ENCODE measurements at regions not wholly inside any gene's neighbourhood (a gene's known extent, or its start where the extent isn't known, plus 50 kb on each side); places are given as distances from the start of the nearest gene placed in this dataset.

- Histone ChIP-seq H3K4me3 (no peak overlapping the region), H3K27ac (replicated peaks) (no peak overlapping the region), H3K9me3 (replicated peaks) (no peaks in the 10 kb centered on the region), H3K4me1 (no peaks in the 10 kb centered on the region), H3K27me3 (ENCODE audit: low read depth) (no peaks in the 10 kb centered on the region), H3K36me3 (no peaks in the 10 kb centered on the region)
- no peak for DNase-seq
- intact Hi-C loops (cut with micrococcal nuclease), result no loop called here
- TF ChIP-seq CTCF (IDR thresholded peaks at IDR 0.05; ENCODE audit: borderline replicate concordance), result no peak
Observed at GRCh38 chr14:87325741-87326140, 667.2 kb downstream of the GALC start.

GRCh38 chr14:87323191-87323590 lies 669.8 kb downstream of the GALC start:
- no peaks in the 10 kb centered on the region for H3K27me3 ChIP-seq (ENCODE audit: low read depth)
- H3K4me3 ChIP-seq, result no peak overlapping the region
- H3K9me3 ChIP-seq (replicated peaks), result no peaks in the 10 kb centered on the region
- no peak for DNase-seq
- H3K4me1 ChIP-seq, result no peaks in the 10 kb centered on the region
- intact Hi-C loops (cut with micrococcal nuclease), result no loop called here
- H3K36me3 ChIP-seq, result no peaks in the 10 kb centered on the region
- H3K27ac ChIP-seq (replicated peaks), result no peak overlapping the region
- no peak for TF ChIP-seq CTCF (IDR thresholded peaks at IDR 0.05; ENCODE audit: borderline replicate concordance)

- Histone ChIP-seq H3K27me3 (ENCODE audit: low read depth) (no peaks in the 10 kb centered on the region), H3K4me1 (no peaks in the 10 kb centered on the region), H3K27ac (replicated peaks) (no peak overlapping the region), H3K4me3 (no peak overlapping the region), H3K36me3 (no peaks in the 10 kb centered on the region), H3K9me3 (replicated peaks) (no peaks in the 10 kb centered on the region)
- intact Hi-C loops (cut with micrococcal nuclease), result no loop called here
- no peak for DNase-seq
- TF ChIP-seq CTCF (IDR thresholded peaks at IDR 0.05; ENCODE audit: borderline replicate concordance), result no peak
Observed at GRCh38 chr14:87321548-87321947, 671.4 kb downstream of the GALC start.

- Histone ChIP-seq H3K27me3 (ENCODE audit: low read depth) (no peaks in the 10 kb centered on the region), H3K36me3 (no peaks in the 10 kb centered on the region), H3K27ac (replicated peaks) (no peak overlapping the region), H3K9me3 (replicated peaks) (no peaks in the 10 kb centered on the region), H3K4me3 (no peak overlapping the region), H3K4me1 (no peaks in the 10 kb centered on the region)
- TF ChIP-seq CTCF (IDR thresholded peaks at IDR 0.05; ENCODE audit: borderline replicate concordance), result no peak
- DNase-seq, result no peak
- intact Hi-C loops (cut with micrococcal nuclease), result no loop called here
Observed at GRCh38 chr14:87312894-87313205, 680.1 kb downstream of the GALC start.

- Histone ChIP-seq H3K4me3 (no peak overlapping the region), H3K36me3 (no peaks in the 10 kb centered on the region), H3K9me3 (replicated peaks) (no peaks in the 10 kb centered on the region), H3K4me1 (no peaks in the 10 kb centered on the region), H3K27ac (replicated peaks) (no peak overlapping the region), H3K27me3 (ENCODE audit: low read depth) (no peaks in the 10 kb centered on the region)
- no peak for DNase-seq
- intact Hi-C loops (cut with micrococcal nuclease), result no loop called here
- no peak for TF ChIP-seq CTCF (IDR thresholded peaks at IDR 0.05; ENCODE audit: borderline replicate concordance)
Observed at GRCh38 chr14:87312169-87312893, 680.7 kb downstream of the GALC start.
